ENCODE measurements at regions not wholly inside any gene's neighbourhood (a gene's known extent, or its start where the extent isn't known, plus 50 kb on each side); places are given as distances from the start of the nearest gene placed in this dataset.

- Histone ChIP-seq H3K27me3 (ENCODE audit: control insufficient read depth, insufficient read depth, low read length) (no peaks in the 10 kb centered on the region), H3K9me3 (ENCODE audit: control insufficient read depth in 2 of 2, low read length in 2 of 2) (no peaks in the 10 kb centered on the region), H3K4me3 (ENCODE audit: low read depth, low read length) (no peak overlapping the region), H3K4me1 (ENCODE audit: control insufficient read depth, insufficient read depth, low read length, poor library complexity, severe bottlenecking) (no peaks in the 10 kb centered on the region), H3K36me3 (ENCODE audit: control insufficient read depth, insufficient read depth, low read length) (no peaks in the 10 kb centered on the region), H3K27ac (ENCODE audit: insufficient read depth, low read length, poor library complexity, severe bottlenecking) (no peak overlapping the region)
- H3K4me1 Mint-ChIP-seq = peaks cover 0 to 2% (median 0%) of the 10 kb centered on the region in 4 donors
- H3K36me3 Mint-ChIP-seq = no peaks in the 10 kb centered on the region
- no peak overlapping the region for H3K27ac Mint-ChIP-seq
- ATAC-seq (ENCODE audit: low read depth in 2 of 2) (no peak), DNase-seq (no peak)
- no peak overlapping the region for H3K4me3 Mint-ChIP-seq
- peaks cover 0 to under 1% (median 0%) of the 10 kb centered on the region in 7 donors for H3K9me3 Mint-ChIP-seq
- peaks cover 16% of the 10 kb centered on the region for H3K27me3 Mint-ChIP-seq
Measured at GRCh38 chr22:48144318-48144717, 1381.9 kb downstream of the TBC1D22A start.

DNA sequence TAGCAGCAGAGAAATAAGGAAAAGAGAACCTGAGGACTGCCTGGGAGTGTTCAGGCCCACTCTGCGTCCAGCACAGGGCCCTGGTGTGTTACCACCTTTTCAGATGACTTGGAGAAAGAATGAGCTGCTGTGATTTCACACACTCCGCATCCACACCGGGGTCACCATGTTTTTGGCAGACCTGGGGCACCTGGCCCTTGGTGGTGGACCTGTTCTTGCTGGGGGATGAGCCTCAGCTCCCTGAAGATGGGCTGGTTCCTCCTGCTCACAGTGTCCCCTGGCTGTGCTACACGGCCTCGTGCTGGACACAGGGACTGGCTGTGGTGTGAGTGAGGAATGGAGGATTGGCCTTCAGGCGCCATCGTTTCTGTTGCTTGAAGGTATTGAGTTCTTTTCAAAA, 1381.4 kb downstream of the TBC1D22A start:
- Mint-ChIP-seq H3K9me3 (peaks cover 0 to 2% (median 0%) of the 10 kb centered on the region in 7 donors), H3K36me3 (no peaks in the 10 kb centered on the region), H3K4me1 (peaks cover 0 to 2% (median 0%) of the 10 kb centered on the region in 4 donors), H3K27me3 (peaks cover 13% of the 10 kb centered on the region), H3K4me3 (peak overlapping the region in 1 of 4 donors; percentile 71), H3K27ac (no peak overlapping the region)
- no peak for DNase-seq
- ATAC-seq (ENCODE audit: low read depth in 2 of 2) = no peak
- H3K4me3 ChIP-seq (ENCODE audit: low read depth, low read length) = no peak overlapping the region
- H3K27me3 ChIP-seq (ENCODE audit: control insufficient read depth, insufficient read depth, low read length) = no peaks in the 10 kb centered on the region
- no peak overlapping the region for H3K27ac ChIP-seq (ENCODE audit: insufficient read depth, low read length, poor library complexity, severe bottlenecking)
- no peaks in the 10 kb centered on the region for H3K36me3 ChIP-seq (ENCODE audit: control insufficient read depth, insufficient read depth, low read length)
- H3K4me1 ChIP-seq (ENCODE audit: control insufficient read depth, insufficient read depth, low read length, poor library complexity, severe bottlenecking) = no peaks in the 10 kb centered on the region
- no peaks in the 10 kb centered on the region for H3K9me3 ChIP-seq (ENCODE audit: control insufficient read depth in 2 of 2, low read length in 2 of 2)

DNA sequence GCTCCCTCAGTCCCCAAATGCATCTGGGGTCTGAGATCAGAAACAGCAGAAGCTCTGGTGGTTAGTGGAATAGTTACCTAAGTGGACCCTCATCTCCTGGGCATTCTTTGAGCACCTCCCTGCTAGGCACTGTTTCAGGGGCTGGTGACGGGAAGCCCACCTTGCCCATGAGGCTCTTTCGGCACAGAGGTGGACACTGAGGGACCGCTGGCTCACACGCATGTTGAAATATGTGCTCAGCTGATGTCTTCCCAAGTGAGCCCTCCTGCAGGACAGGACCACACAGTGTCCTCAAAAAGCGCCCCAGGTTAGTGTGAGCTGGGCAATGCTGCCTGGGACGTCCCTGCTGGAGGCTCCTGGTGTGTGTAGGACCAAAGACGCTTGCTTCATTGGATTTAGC, 1379.9 kb downstream of the TBC1D22A start:
- H3K36me3 Mint-ChIP-seq = no peaks in the 10 kb centered on the region
- ATAC-seq (ENCODE audit: low read depth in 2 of 2) = no peak
- no peak overlapping the region for H3K4me3 Mint-ChIP-seq
- DNase-seq = no peak
- peaks cover 0 to 2% (median 0%) of the 10 kb centered on the region in 7 donors for H3K9me3 Mint-ChIP-seq
- peaks cover 0 to 2% (median under 1%) of the 10 kb centered on the region in 4 donors for H3K4me1 Mint-ChIP-seq
- H3K27me3 Mint-ChIP-seq = peaks cover 12% of the 10 kb centered on the region
- H3K27ac ChIP-seq (ENCODE audit: insufficient read depth, low read length, poor library complexity, severe bottlenecking) = no peak overlapping the region
- H3K27me3 ChIP-seq (ENCODE audit: control insufficient read depth, insufficient read depth, low read length) = no peaks in the 10 kb centered on the region
- H3K27ac Mint-ChIP-seq = no peak overlapping the region
- no peaks in the 10 kb centered on the region for H3K36me3 ChIP-seq (ENCODE audit: control insufficient read depth, insufficient read depth, low read length)
- no peaks in the 10 kb centered on the region for H3K9me3 ChIP-seq (ENCODE audit: control insufficient read depth in 2 of 2, low read length in 2 of 2)
- H3K4me3 ChIP-seq (ENCODE audit: low read depth, low read length) = no peak overlapping the region
- H3K4me1 ChIP-seq (ENCODE audit: control insufficient read depth, insufficient read depth, low read length, poor library complexity, severe bottlenecking) = no peaks in the 10 kb centered on the region

DNA sequence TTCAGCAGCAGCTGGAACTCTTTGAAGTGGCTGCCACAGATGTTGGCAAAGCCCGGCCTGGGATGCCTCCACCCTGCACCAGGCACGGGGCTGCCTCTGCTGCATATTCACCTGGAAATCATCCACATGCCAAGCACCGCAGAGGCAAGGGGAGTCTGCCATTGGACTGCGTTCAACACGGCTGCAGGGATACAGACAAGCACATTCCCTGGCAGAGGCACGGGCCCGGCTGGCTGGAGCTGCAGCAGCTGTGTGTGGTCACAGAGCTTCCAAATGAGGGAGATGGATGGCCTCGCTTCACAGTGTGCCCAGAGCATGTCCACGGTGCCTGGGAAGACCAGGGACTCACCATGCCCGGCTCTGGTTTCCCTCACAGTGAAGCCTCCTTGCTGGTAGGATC, 1378.9 kb downstream of the TBC1D22A start:
- peaks cover 0 to 2% (median 0%) of the 10 kb centered on the region in 7 donors for H3K9me3 Mint-ChIP-seq
- Histone ChIP-seq H3K27me3 (ENCODE audit: control insufficient read depth, insufficient read depth, low read length) (no peaks in the 10 kb centered on the region), H3K9me3 (ENCODE audit: control insufficient read depth in 2 of 2, low read length in 2 of 2) (no peaks in the 10 kb centered on the region), H3K36me3 (ENCODE audit: control insufficient read depth, insufficient read depth, low read length) (no peaks in the 10 kb centered on the region), H3K4me1 (ENCODE audit: control insufficient read depth, insufficient read depth, low read length, poor library complexity, severe bottlenecking) (no peaks in the 10 kb centered on the region), H3K27ac (ENCODE audit: insufficient read depth, low read length, poor library complexity, severe bottlenecking) (no peak overlapping the region), H3K4me3 (ENCODE audit: low read depth, low read length) (no peak overlapping the region)
- H3K27me3 Mint-ChIP-seq = peaks cover 18% of the 10 kb centered on the region
- DNase-seq (no peak), ATAC-seq (ENCODE audit: low read depth in 2 of 2) (no peak)
- H3K4me3 Mint-ChIP-seq = no peak overlapping the region
- H3K36me3 Mint-ChIP-seq = no peaks in the 10 kb centered on the region
- H3K4me1 Mint-ChIP-seq = peaks cover 0 to 4% (median under 1%) of the 10 kb centered on the region in 4 donors
- no peak overlapping the region for H3K27ac Mint-ChIP-seq

- ATAC-seq (ENCODE audit: low read depth in 2 of 2) = no peak
- DNase-seq = no peak
- no peak overlapping the region for H3K4me3 ChIP-seq (ENCODE audit: low read depth, low read length)
- H3K27ac ChIP-seq (ENCODE audit: insufficient read depth, low read length, poor library complexity, severe bottlenecking) = no peak overlapping the region
- Mint-ChIP-seq H3K4me1 (peaks cover 0 to 4% (median under 1%) of the 10 kb centered on the region in 4 donors), H3K27ac (no peak overlapping the region), H3K9me3 (peaks cover 0 to 2% (median 0%) of the 10 kb centered on the region in 7 donors), H3K27me3 (peaks cover 23% of the 10 kb centered on the region), H3K36me3 (no peaks in the 10 kb centered on the region), H3K4me3 (no peak overlapping the region)
- no peaks in the 10 kb centered on the region for H3K4me1 ChIP-seq (ENCODE audit: control insufficient read depth, insufficient read depth, low read length, poor library complexity, severe bottlenecking)
- no peaks in the 10 kb centered on the region for H3K9me3 ChIP-seq (ENCODE audit: control insufficient read depth in 2 of 2, low read length in 2 of 2)
- no peaks in the 10 kb centered on the region for H3K27me3 ChIP-seq (ENCODE audit: control insufficient read depth, insufficient read depth, low read length)
- no peaks in the 10 kb centered on the region for H3K36me3 ChIP-seq (ENCODE audit: control insufficient read depth, insufficient read depth, low read length)
Measured at GRCh38 chr22:48140261-48140813, 1377.9 kb downstream of the TBC1D22A start.

- Histone ChIP-seq H3K9me3 (ENCODE audit: control insufficient read depth in 2 of 2, low read length in 2 of 2) (no peaks in the 10 kb centered on the region), H3K27me3 (ENCODE audit: control insufficient read depth, insufficient read depth, low read length) (no peaks in the 10 kb centered on the region), H3K36me3 (ENCODE audit: control insufficient read depth, insufficient read depth, low read length) (no peaks in the 10 kb centered on the region), H3K4me1 (ENCODE audit: control insufficient read depth, insufficient read depth, low read length, poor library complexity, severe bottlenecking) (no peaks in the 10 kb centered on the region), H3K27ac (ENCODE audit: insufficient read depth, low read length, poor library complexity, severe bottlenecking) (no peak overlapping the region), H3K4me3 (ENCODE audit: low read depth, low read length) (no peak overlapping the region)
- ATAC-seq (ENCODE audit: low read depth in 2 of 2) (no peak), DNase-seq (no peak)
- Mint-ChIP-seq H3K4me3 (no peak overlapping the region), H3K27me3 (peaks cover 18% of the 10 kb centered on the region), H3K9me3 (peaks cover 0 to 2% (median 0%) of the 10 kb centered on the region in 7 donors), H3K4me1 (peaks cover 0 to 4% (median 0%) of the 10 kb centered on the region in 4 donors), H3K36me3 (no peaks in the 10 kb centered on the region), H3K27ac (no peak overlapping the region)
Measured at GRCh38 chr22:48139776-48140175, 1377.3 kb downstream of the TBC1D22A start.

- no peaks in the 10 kb centered on the region for H3K4me1 ChIP-seq (ENCODE audit: control insufficient read depth, insufficient read depth, low read length, poor library complexity, severe bottlenecking)
- H3K9me3 ChIP-seq (ENCODE audit: control insufficient read depth in 2 of 2, low read length in 2 of 2) = no peaks in the 10 kb centered on the region
- DNase-seq (no peak), ATAC-seq (ENCODE audit: low read depth in 2 of 2) (no peak)
- H3K4me3 Mint-ChIP-seq = no peak overlapping the region
- H3K9me3 Mint-ChIP-seq = peaks cover 0 to 4% (median 0%) of the 10 kb centered on the region in 7 donors
- H3K36me3 ChIP-seq (ENCODE audit: control insufficient read depth, insufficient read depth, low read length) = no peaks in the 10 kb centered on the region
- no peak overlapping the region for H3K27ac Mint-ChIP-seq
- H3K27me3 ChIP-seq (ENCODE audit: control insufficient read depth, insufficient read depth, low read length) = no peaks in the 10 kb centered on the region
- peaks cover 0 to 4% (median 0%) of the 10 kb centered on the region in 4 donors for H3K4me1 Mint-ChIP-seq
- no peak overlapping the region for H3K27ac ChIP-seq (ENCODE audit: insufficient read depth, low read length, poor library complexity, severe bottlenecking)
- H3K36me3 Mint-ChIP-seq = no peaks in the 10 kb centered on the region
- H3K4me3 ChIP-seq (ENCODE audit: low read depth, low read length) = no peak overlapping the region
- H3K27me3 Mint-ChIP-seq = peaks cover 17% of the 10 kb centered on the region
Measured at GRCh38 chr22:48138855-48139254, 1376.4 kb downstream of the TBC1D22A start.

GRCh38 chr22:48138427-48138826, 1376.0 kb downstream of the TBC1D22A start:
- Mint-ChIP-seq H3K27me3 (peaks cover 19% of the 10 kb centered on the region), H3K4me3 (no peak overlapping the region), H3K4me1 (peaks cover 0 to 4% (median 0%) of the 10 kb centered on the region in 4 donors), H3K27ac (no peak overlapping the region), H3K9me3 (peaks cover 0 to 4% (median 0%) of the 10 kb centered on the region in 7 donors), H3K36me3 (no peaks in the 10 kb centered on the region)
- Histone ChIP-seq H3K36me3 (ENCODE audit: control insufficient read depth, insufficient read depth, low read length) (no peaks in the 10 kb centered on the region), H3K4me3 (ENCODE audit: low read depth, low read length) (no peak overlapping the region), H3K27ac (ENCODE audit: insufficient read depth, low read length, poor library complexity, severe bottlenecking) (no peak overlapping the region), H3K27me3 (ENCODE audit: control insufficient read depth, insufficient read depth, low read length) (no peaks in the 10 kb centered on the region), H3K4me1 (ENCODE audit: control insufficient read depth, insufficient read depth, low read length, poor library complexity, severe bottlenecking) (no peaks in the 10 kb centered on the region), H3K9me3 (ENCODE audit: control insufficient read depth in 2 of 2, low read length in 2 of 2) (no peaks in the 10 kb centered on the region)
- ATAC-seq (ENCODE audit: low read depth in 2 of 2) (no peak), DNase-seq (no peak)
